ENCODE measurements at regions not wholly inside any gene's neighbourhood (a gene's known extent, or its start where the extent isn't known, plus 50 kb on each side); places are given as distances from the start of the nearest gene placed in this dataset.

DNA sequence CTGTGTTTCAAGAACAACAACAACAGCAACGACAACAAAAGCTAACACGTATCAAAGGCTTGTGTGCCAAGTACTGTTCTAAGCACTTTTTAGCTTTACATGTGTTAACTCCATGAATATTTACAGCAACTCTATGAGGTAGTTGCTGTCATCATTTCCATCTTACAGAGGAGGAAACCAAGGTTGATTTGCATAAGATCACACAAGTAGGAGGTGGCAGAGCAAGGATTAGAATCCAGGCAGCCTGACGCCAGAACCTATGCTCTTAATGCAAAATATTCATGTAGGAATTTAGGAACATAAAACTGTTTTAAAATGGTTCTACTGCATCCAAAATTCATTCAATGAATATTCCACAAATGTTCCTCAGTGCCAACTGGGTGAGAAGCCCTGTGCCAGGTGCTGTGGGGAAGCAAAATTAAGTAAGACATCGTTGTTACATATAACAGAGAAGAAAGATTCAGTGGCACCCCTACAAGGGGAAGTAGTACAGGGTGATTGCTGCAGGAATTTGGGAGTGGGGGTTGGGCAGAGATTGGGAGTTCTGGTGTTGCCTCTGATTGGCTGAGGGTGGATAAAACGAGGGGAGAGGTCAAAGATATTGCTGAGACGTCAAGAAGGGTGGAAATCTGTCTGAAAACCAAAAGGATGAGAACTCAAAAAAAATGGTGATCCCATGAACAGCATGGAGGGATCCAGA lies 86.1 kb upstream of the ARHGAP20 start:
- TF ChIP-seq CTCF (IDR thresholded peaks at IDR 0.05) (no peak), POLR2A (IDR thresholded peaks at IDR 0.05) (no peak)

Data from lower leg skin (tissue), 3 donors.